Bronchial epithelial cell (primary cell): ENCODE measurements at regions not wholly inside any gene's neighbourhood (a gene's known extent, or its start where the extent isn't known, plus 50 kb on each side); places are given as distances from the start of the nearest gene placed in this dataset.

Source experiments
- DNase-seq: peaks from one replicate; pipeline ENCODE4 v3.0.0-alpha.2; 2010; ENCODE audit warnings: low read depth
- FAIRE-seq: peaks from 2 replicates; lab custom pipeline; 2011; peaks lifted over from hg19 to GRCh38; lab: Jason Lieb, UNC
- H3K27me3 ChIP-seq: 2 replicates; pipeline ENCODE4 v1.5.1; 2011; ENCODE audit warnings: low read length; ENCODE audit not compliant: control insufficient read depth, insufficient read depth
- H3K36me3 ChIP-seq: 2 replicates; pipeline ENCODE4 v1.5.1; 2011; ENCODE audit warnings: low read length; ENCODE audit not compliant: control insufficient read depth, insufficient read depth
- H3K4me3 ChIP-seq: 2 replicates; pipeline ENCODE4 v1.5.1; 2011; ENCODE audit warnings: mild to moderate bottlenecking, low read depth, low read length, control low read depth
- TF ChIP-seq, protein P1 (sequence below): IDR thresholded peaks from 2 replicates; pipeline ENCODE4 v1.5.1; 2011; ENCODE audit warnings: mild to moderate bottlenecking, moderate library complexity, low read length, control low read depth, inconsistent platforms; ENCODE audit not compliant: insufficient read depth, severe bottlenecking

DNA sequence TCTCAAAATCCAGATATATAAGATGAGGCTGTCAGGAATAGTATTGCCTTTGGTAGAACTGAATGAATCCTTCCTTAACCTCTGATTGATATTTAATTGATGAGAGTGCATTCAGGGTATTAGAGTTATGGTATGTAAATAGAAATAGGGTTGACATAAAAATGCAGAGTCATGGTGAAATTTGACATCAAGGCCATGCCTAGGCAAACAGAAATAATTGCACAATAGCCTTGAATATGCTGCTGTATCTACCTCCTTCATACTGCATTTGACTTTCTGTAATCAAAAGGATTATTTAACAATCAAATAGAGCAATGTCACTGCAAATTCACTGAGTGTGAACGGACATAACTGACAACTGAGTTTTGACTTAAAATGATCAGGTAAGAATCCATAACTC, 1316.3 kb downstream of the STIM2 start:
- Histone ChIP-seq H3K36me3 (no peaks in the 10 kb centered on the region), H3K4me3 (no peak overlapping the region), H3K27me3 (no peaks in the 10 kb centered on the region)
- TF ChIP-seq, protein P1, sequence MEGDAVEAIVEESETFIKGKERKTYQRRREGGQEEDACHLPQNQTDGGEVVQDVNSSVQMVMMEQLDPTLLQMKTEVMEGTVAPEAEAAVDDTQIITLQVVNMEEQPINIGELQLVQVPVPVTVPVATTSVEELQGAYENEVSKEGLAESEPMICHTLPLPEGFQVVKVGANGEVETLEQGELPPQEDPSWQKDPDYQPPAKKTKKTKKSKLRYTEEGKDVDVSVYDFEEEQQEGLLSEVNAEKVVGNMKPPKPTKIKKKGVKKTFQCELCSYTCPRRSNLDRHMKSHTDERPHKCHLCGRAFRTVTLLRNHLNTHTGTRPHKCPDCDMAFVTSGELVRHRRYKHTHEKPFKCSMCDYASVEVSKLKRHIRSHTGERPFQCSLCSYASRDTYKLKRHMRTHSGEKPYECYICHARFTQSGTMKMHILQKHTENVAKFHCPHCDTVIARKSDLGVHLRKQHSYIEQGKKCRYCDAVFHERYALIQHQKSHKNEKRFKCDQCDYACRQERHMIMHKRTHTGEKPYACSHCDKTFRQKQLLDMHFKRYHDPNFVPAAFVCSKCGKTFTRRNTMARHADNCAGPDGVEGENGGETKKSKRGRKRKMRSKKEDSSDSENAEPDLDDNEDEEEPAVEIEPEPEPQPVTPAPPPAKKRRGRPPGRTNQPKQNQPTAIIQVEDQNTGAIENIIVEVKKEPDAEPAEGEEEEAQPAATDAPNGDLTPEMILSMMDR: no peak
- FAIRE-seq: no peak
- DNase-seq: peak; percentile 42

DNA sequence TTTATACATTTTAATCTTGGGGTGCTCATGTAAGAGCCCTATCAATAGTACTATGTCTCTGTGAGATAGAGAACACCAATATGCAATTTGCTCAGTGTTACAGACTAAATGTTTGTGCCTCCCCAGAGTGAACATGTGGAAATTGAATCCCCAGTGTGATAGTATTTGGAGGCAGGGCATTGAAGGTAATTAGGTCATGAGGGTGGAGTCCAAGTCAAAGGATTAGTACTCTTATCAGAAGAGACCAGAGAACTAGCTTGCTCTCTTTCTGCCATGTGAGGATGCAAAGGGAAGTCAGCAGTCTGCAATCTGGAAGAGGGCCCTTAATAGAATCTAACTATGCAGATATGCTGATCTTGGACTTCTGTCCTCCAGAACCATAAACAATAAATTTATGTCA, 1317.0 kb downstream of the STIM2 start:
- Histone ChIP-seq H3K4me3 (no peak overlapping the region), H3K27me3 (no peaks in the 10 kb centered on the region), H3K36me3 (no peaks in the 10 kb centered on the region)
- DNase-seq (no peak), FAIRE-seq (no peak)
- TF ChIP-seq, protein P1: no peak

DNA sequence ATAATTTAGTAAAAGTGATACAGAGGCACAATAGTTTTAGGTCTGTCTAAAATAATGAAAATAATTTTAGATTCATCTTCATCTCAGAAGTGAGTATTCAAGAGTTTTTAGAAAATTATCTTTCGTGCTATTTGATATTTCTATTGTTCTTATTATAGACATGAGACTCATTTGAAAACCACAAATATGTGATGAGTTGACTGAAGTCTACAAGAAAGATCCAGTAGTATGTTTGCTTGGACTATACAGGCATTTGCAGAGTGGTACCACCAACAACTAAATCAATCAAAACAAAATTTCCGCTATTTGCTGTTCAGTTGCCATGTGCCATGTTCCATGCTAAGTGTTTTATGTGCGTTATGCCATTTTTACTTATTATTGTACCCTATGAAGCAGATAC, 1318.5 kb downstream of the STIM2 start:
- TF ChIP-seq, protein P1: no peak
- FAIRE-seq (no peak), DNase-seq (peak; percentile 15)
- Histone ChIP-seq H3K36me3 (no peaks in the 10 kb centered on the region), H3K4me3 (no peak overlapping the region), H3K27me3 (no peaks in the 10 kb centered on the region)

DNA sequence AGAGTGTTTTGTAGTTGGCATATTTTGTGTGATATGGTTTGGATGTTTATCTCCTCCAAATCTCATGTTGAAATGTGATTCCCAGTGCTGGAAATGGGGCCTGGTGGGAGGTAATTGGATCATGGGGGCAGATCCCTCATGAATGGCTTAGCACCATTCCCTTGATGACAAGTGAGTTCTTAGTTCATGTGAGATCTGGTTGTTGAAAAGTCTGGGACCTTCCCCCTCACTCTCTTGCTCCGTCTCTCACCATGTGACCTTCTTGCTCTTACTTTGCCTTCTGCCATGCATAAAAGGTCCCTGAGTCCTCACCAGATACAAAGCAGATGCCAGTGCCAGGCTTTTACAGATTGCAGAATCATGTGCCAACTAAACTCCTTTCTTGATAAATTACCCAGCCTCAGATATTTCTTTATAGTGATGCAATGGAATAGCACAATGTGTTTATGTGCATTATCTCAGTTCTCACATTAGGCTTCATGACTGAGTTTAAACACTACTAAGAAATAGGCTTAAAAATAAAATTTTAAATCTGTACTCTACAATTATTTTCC, 1348.8 kb downstream of the STIM2 start:
- H3K27me3 ChIP-seq: no peaks in the 10 kb centered on the region
- TF ChIP-seq, protein P1: no peak
- no peak for FAIRE-seq
- no peak overlapping the region for H3K4me3 ChIP-seq
- DNase-seq: no peak
- H3K36me3 ChIP-seq: no peaks in the 10 kb centered on the region

DNA sequence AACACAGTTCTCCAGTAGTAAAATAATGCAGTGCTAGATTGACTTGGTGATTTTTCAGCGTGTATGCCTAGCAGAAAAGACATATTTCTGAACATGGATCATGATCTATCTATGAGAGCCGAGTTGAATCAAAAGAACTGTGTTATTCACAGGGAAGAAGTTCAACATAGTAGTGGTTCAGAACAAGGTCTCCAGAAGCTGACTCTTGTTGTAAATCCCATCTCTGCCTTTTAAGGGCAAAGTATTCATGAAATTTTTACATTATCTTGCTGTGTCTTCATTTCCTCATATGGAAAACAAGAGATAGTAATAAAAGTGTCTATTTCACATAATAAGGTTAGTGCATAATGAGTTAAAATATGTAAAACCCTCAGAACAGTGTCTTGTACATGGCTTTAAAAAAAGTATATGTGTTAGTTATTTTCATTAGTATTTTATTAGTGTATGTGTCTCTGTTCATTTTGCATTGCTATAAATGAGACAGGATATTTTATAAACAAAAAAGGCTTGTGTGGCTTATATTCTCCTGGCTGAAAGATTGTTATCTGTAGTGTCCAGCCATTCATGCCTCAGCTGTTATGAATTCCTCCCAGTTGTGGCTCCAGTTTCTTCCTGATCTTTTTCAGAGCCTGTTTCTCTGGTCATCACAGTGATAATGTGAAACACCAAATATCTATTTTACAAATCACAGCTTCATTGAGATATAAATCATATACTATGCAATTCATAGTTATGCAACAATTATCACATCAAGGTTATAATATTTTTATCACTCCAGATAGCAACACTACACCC, 1351.2 kb downstream of the STIM2 start:
- FAIRE-seq (no peak), DNase-seq (no peak)
- no peaks in the 10 kb centered on the region for H3K27me3 ChIP-seq
- TF ChIP-seq, protein P1: no peak
- H3K4me3 ChIP-seq: no peak overlapping the region
- no peaks in the 10 kb centered on the region for H3K36me3 ChIP-seq

DNA sequence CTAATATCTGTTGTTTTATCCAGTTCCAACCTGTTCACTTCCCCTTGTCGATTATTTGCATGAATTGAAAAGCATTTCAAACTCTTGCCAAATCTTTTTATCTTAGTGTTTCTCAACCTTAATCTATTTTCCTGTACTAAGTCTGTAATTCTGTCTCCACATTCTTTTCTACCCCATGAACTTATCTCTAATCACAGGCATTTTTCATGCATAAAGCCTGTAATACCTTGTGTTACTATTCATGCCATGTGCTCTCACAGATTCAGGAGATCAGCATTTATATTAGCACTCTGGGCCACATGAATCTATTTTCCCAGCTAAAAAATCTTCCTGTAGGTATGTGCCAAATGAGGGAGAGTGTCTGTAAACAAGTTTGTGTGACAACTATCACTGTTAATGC, 1360.9 kb downstream of the STIM2 start:
- H3K4me3 ChIP-seq: no peak overlapping the region
- H3K36me3 ChIP-seq: no peaks in the 10 kb centered on the region
- H3K27me3 ChIP-seq: no peaks in the 10 kb centered on the region
- DNase-seq (no peak), FAIRE-seq (no peak)
- TF ChIP-seq, protein P1: no peak
